ENCODE measurements at regions not wholly inside any gene's neighbourhood (a gene's known extent, or its start where the extent isn't known, plus 50 kb on each side); places are given as distances from the start of the nearest gene placed in this dataset.

DNA sequence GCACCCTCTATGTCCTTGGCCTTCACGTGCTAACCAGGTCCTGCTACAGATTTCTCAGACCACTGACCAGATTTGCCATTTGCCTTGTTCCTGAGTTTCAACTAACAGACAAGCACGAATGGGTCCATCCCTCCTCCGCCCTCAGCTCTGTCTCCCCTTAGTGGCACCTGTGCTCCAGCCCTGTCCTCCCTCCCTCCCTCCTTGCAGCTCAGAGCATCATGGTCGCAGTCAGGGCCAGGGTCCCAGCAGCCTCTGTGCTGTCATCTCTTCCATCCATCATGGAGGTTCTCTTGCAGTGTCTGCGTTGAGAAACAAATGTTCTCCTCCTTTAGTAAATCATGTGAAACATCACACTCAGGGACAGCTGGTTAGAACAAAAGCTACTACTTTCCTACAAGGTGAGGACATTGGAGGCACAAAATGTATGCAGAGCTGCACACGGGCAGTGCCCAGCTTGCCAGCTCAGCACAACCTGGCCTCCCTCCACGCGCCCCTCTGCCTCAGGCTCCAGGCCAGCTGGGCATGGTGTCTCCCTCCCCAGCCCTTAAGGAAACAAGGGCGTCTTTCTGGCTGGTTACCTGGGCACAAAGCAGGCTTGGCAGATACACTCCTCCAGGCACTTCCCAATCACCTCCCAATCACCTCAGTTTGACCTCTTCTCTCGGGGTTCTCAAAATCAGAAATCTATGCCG lies 79.5 kb upstream of the ATP6AP2 start:
- Histone ChIP-seq H3K4me1 (no peaks in the 10 kb centered on the region), H3K4me3 (no peak overlapping the region), H3K27ac (no peak overlapping the region), H3K9me3 (no peaks in the 10 kb centered on the region), H3K27me3 (no peaks in the 10 kb centered on the region), H3K36me3 (no peaks in the 10 kb centered on the region)
- 68% methylated on average over 11 of the region's 11 CpGs for WGBS
- no peak for TF ChIP-seq POLR2AphosphoS5 (IDR thresholded peaks at IDR 0.05)
- no peak for TF ChIP-seq POLR2A (IDR thresholded peaks at IDR 0.05)
- TF ChIP-seq CTCF (IDR thresholded peaks at IDR 0.05): no peak
- TF ChIP-seq EP300 (IDR thresholded peaks at IDR 0.05): no peak
- DNase-seq (ENCODE audit: low spot score in 2 of 2): no peak

DNA sequence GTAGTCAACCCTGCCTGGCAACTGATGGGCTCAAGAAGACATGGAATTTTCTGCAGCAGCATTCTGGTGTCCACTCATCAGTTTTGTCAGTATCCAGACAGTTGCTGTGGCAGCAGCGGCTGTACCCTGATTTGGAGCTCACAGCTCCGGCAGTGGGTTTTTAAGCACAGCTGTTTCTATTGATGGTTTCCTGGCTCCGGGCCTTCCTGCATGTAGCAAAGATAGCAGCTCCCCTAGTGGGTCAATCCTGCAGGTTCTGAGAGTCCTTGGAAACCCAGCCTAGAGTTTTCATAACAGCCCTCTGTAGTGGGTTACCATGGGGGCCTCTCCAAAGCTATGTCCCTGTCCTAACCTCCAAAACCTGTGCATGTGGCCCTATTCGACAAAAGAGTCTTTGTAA lies 84.0 kb upstream of the ATP6AP2 start:
- Histone ChIP-seq H3K36me3 (no peaks in the 10 kb centered on the region), H3K4me3 (no peak overlapping the region), H3K9me3 (no peaks in the 10 kb centered on the region), H3K27me3 (no peaks in the 10 kb centered on the region), H3K4me1 (no peaks in the 10 kb centered on the region), H3K27ac (no peak overlapping the region)
- TF ChIP-seq EP300 (IDR thresholded peaks at IDR 0.05): no peak
- TF ChIP-seq POLR2A (IDR thresholded peaks at IDR 0.05): no peak
- TF ChIP-seq CTCF (IDR thresholded peaks at IDR 0.05): no peak
- no peak for TF ChIP-seq POLR2AphosphoS5 (IDR thresholded peaks at IDR 0.05)
- 95% methylated on average over 3 of the region's 4 CpGs for WGBS
- DNase-seq (ENCODE audit: low spot score in 2 of 2): no peak

- Histone ChIP-seq H3K4me1 (no peaks in the 10 kb centered on the region), H3K36me3 (no peaks in the 10 kb centered on the region), H3K27ac (no peak overlapping the region), H3K9me3 (no peaks in the 10 kb centered on the region), H3K27me3 (no peaks in the 10 kb centered on the region), H3K4me3 (no peak overlapping the region)
- TF ChIP-seq POLR2AphosphoS5 (IDR thresholded peaks at IDR 0.05) (no peak), EP300 (IDR thresholded peaks at IDR 0.05) (no peak), POLR2A (IDR thresholded peaks at IDR 0.05) (no peak), CTCF (IDR thresholded peaks at IDR 0.05) (no peak)
- DNase-seq (ENCODE audit: low spot score in 2 of 2): no peak
- 100% methylated on average over 1 of the region's 1 CpG for WGBS
These were observed 85.1 kb upstream of the ATP6AP2 start for GRCh38 chrX:40495659-40496058.

DNA sequence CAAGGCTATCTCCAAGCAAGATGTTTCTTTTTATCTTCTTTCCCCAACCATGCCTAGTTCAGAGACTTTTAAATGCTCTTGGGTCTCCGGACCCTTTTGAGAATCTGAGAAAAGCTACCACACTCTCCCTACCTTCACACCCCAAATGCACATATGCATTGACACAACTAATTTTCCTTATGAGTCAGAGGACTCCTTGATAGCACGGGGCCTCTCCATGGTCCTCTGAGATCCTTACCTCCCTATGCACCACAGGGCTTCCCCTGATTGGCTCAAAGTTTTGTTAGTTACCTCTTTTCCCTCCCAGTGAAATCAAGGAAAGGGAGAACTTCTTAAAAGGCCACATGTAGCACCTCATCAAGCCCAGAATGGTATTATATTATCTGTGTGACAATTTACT lies 86.8 kb upstream of the ATP6AP2 start:
- no peaks in the 10 kb centered on the region for H3K4me1 ChIP-seq
- no peak for DNase-seq (ENCODE audit: low spot score in 2 of 2)
- no peaks in the 10 kb centered on the region for H3K36me3 ChIP-seq
- no peaks in the 10 kb centered on the region for H3K9me3 ChIP-seq
- TF ChIP-seq POLR2AphosphoS5 (IDR thresholded peaks at IDR 0.05): no peak
- TF ChIP-seq EP300 (IDR thresholded peaks at IDR 0.05): no peak
- no peak for TF ChIP-seq CTCF (IDR thresholded peaks at IDR 0.05)
- TF ChIP-seq POLR2A (IDR thresholded peaks at IDR 0.05): no peak
- no peak overlapping the region for H3K27ac ChIP-seq
- H3K4me3 ChIP-seq: no peak overlapping the region
- WGBS: 85% methylated on average over 2 of the region's 2 CpGs
- no peaks in the 10 kb centered on the region for H3K27me3 ChIP-seq

DNA sequence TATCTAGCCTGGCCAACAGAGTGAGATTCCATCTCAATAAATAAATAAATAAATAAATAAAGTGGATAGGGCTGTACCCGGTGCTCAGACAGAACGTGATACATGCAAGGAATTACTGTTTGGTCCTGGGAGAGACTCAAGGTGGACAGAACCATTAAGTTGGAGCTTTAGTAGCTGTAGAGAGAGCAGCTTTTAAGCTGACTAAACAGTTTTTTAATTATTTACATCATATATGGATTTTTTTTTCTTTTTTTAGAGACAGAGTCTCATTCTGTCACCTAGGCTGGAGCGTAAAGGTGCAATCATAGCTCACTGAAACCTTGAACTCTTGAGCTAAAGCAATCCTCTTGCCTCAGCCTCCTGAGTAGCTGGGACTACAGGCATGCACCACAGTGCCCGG lies 92.5 kb upstream of the ATP6AP2 start:
- TF ChIP-seq CTCF (IDR thresholded peaks at IDR 0.05): no peak
- TF ChIP-seq EP300 (IDR thresholded peaks at IDR 0.05): no peak
- no peak for TF ChIP-seq POLR2A (IDR thresholded peaks at IDR 0.05)
- no peak for TF ChIP-seq POLR2AphosphoS5 (IDR thresholded peaks at IDR 0.05)
- H3K27me3 ChIP-seq: no peaks in the 10 kb centered on the region
- no peak for DNase-seq (ENCODE audit: low spot score in 2 of 2)
- H3K36me3 ChIP-seq: no peaks in the 10 kb centered on the region
- H3K9me3 ChIP-seq: no peaks in the 10 kb centered on the region
- 92% methylated on average over 4 of the region's 4 CpGs for WGBS
- no peak overlapping the region for H3K4me3 ChIP-seq
- no peaks in the 10 kb centered on the region for H3K4me1 ChIP-seq
- no peak overlapping the region for H3K27ac ChIP-seq

All from suprapubic skin (tissue), 4 donors.